K562 (cell line): ENCODE measurements at regions not wholly inside any gene's neighbourhood (a gene's known extent, or its start where the extent isn't known, plus 50 kb on each side); places are given as distances from the start of the nearest gene placed in this dataset.

Source experiments
- ATAC-seq: fragments of 200-7000 bp; cut with Tn5 transposase; 3 replicates; pipeline ENCODE4 v1.9.1; 2020; ENCODE audit warnings: moderate library complexity
- BruUV-seq: library from RNA; stranded (reverse); fragments of 400-500 nt; replicated peaks from 2 replicates; lab custom pipeline; 2021; lab: Mats Ljungman, UMichigan
- CTCF ChIA-PET: fragments of 300-600 bp; formaldehyde crosslinking; extraction: SDS; loops from one replicate; lab custom pipeline; 2021; ENCODE audit warnings: low intra/inter-chr PET ratio; lab: Yijun Ruan, JAX
- POLR2A ChIA-PET: fragments of 300-600, 350-650 bp; sonication (Branson Sonifier 250); formaldehyde crosslinking; extraction: SDS; loops from one replicate; lab custom pipeline; 2021; ENCODE audit warnings: antibody characterized with exemption, inconsistent platforms; lab: Yijun Ruan, JAX
- DNase-seq, 4 experiments: peaks; one replicate each; pipeline versions ENCODE4 v3.0.0 to v3.0.0-alpha.2; 2011 to 2018; ENCODE audit warnings: low spot score in 3 of 4, mixed read lengths in 3 of 4; ENCODE audit errors: extremely low read depth in 1 of 4
- FAIRE-seq: peaks from 2 replicates; lab custom pipeline; 2011; peaks lifted over from hg19 to GRCh38; lab: Jason Lieb, UNC
- H2AFZ ChIP-seq: 2 replicates; pipeline ENCODE4 v1.6.0; 2011; ENCODE audit warnings: low read depth, low read length, control low read depth, inconsistent platforms
- H3K27ac ChIP-seq: fragments of 200-600 bp; 3 replicates; pipeline ENCODE4 v1.8.0; 2011; ENCODE audit warnings: low read depth, mild to moderate bottlenecking, control low read depth, inconsistent platforms, low read length, moderate library complexity, mixed read lengths; ENCODE audit errors: extremely low read depth
- H3K27me3 ChIP-seq, 2 experiments: fragments of 300-600 bp in 1 of 2; 2 replicates in 1 of 2; 3 replicates in 1 of 2; pipeline versions ENCODE4 v1.6.0 to v1.8.0; 2011; ENCODE audit warnings: inconsistent platforms in 2 of 2, low read length in 2 of 2, mild to moderate bottlenecking in 1 of 2, mixed read lengths in 1 of 2, moderate library complexity in 1 of 2; ENCODE audit not compliant: control insufficient read depth in 2 of 2, insufficient read depth in 2 of 2
- H3K36me3 ChIP-seq: fragments of 300-600 bp; 3 replicates; pipeline ENCODE4 v1.8.0; 2011; ENCODE audit warnings: mild to moderate bottlenecking, low read length, inconsistent platforms; ENCODE audit not compliant: control insufficient read depth, insufficient read depth
- H3K4me1 ChIP-seq, 2 experiments: fragments of 200-600 bp in 1 of 2; replicated peaks in 1 of 2; 2 replicates in 1 of 2; 3 replicates in 1 of 2; pipeline versions ENCODE4 v1.5.1 to v1.8.0; 2011; ENCODE audit warnings: inconsistent platforms in 2 of 2, low read length in 2 of 2, mild to moderate bottlenecking in 1 of 2, mixed read lengths in 1 of 2, moderate library complexity in 1 of 2; ENCODE audit not compliant: control insufficient read depth in 2 of 2, insufficient read depth in 2 of 2
- H3K4me2 ChIP-seq: 2 replicates; pipeline ENCODE4 v1.6.1; 2011; ENCODE audit warnings: low read length, control low read depth, inconsistent platforms, mixed read lengths; ENCODE audit not compliant: insufficient read depth
- H3K4me3 ChIP-seq: fragments of 200-600 bp; sonication (generic), shearing (Covaris generic); 2 replicates; pipeline ENCODE4 v1.5.1; 2016; ENCODE audit warnings: control low read depth, inconsistent platforms
- H3K79me2 ChIP-seq: fragments of 200-600 bp; 3 replicates; pipeline ENCODE4 v1.8.0; 2011; ENCODE audit warnings: low read length, inconsistent platforms; ENCODE audit not compliant: control insufficient read depth, insufficient read depth
- H3K9ac ChIP-seq, 2 experiments: 2 replicates each; pipeline versions ENCODE4 v1.6.0 to v1.6.1; 2011; ENCODE audit warnings: low read depth in 2 of 2, low read length in 2 of 2, control low read depth in 1 of 2, inconsistent platforms in 1 of 2, mild to moderate bottlenecking in 1 of 2, mixed read lengths in 1 of 2; ENCODE audit not compliant: insufficient read depth in 1 of 2
- H3K9me1 ChIP-seq: one replicate; pipeline ENCODE4 v1.6.0; 2011; ENCODE audit warnings: inconsistent platforms, mild to moderate bottlenecking, low read length, moderate library complexity; ENCODE audit not compliant: control insufficient read depth, insufficient read depth
- H3K9me3 ChIP-seq: replicated peaks from 2 replicates; pipeline ENCODE4 v1.5.1; 2011; ENCODE audit warnings: low read depth, low read length, inconsistent platforms; ENCODE audit not compliant: control insufficient read depth, insufficient read depth
- H4K20me1 ChIP-seq: replicated peaks from 2 replicates; pipeline ENCODE4 v1.6.1; 2011; ENCODE audit warnings: low read length, inconsistent platforms, mixed read lengths; ENCODE audit not compliant: control insufficient read depth, insufficient read depth
- ID3 ChIP-seq, 2 experiments: fragments of 250-450 bp in 1 of 2; fragments of 450-650 bp in 1 of 2; sonication (Bioruptor Pico) in 1 of 2; IDR thresholded peaks; 2 replicates each; pipeline versions ENCODE4 v1.6.1 to v1.8.0; 2016 to 2021; ENCODE audit warnings: mild to moderate bottlenecking in 2 of 2, moderate library complexity in 2 of 2, missing compliant biosample characterization in 1 of 2, missing genetic modification characterization in 1 of 2
- NFIX ChIP-seq: fragments of 250-450 bp; sonication (Bioruptor Pico); IDR thresholded peaks from 2 replicates; pipeline ENCODE4 v1.4.0; 2020; ENCODE audit warnings: low read depth, mild to moderate bottlenecking, moderate library complexity
- NRF1 ChIP-seq, 2 experiments: fragments of 450-650 bp; IDR thresholded peaks in 1 of 2; conservative IDR thresholded peaks in 1 of 2; 2 replicates each; pipeline ENCODE4 v1.6.1; 2014; ENCODE audit warnings: mild to moderate bottlenecking in 2 of 2
- OTX1 ChIP-seq: fragments of 450-650 bp; formaldehyde crosslinking; IDR thresholded peaks from 2 replicates; pipeline ENCODE4 v1.4.0; 2022; ENCODE audit warnings: mild to moderate bottlenecking
- PKNOX1 ChIP-seq: fragments of 450-650 bp; IDR thresholded peaks from 2 replicates; pipeline ENCODE4 v1.6.1; 2016
- SOX6 ChIP-seq: fragments of 450-650 bp; IDR thresholded peaks from 2 replicates; pipeline ENCODE4 v1.6.1; 2014; ENCODE audit warnings: mild to moderate bottlenecking
- SP1 ChIP-seq: sonication (generic); formaldehyde crosslinking; IDR thresholded peaks from 2 replicates; pipeline ENCODE4 v1.8.1; 2022; ENCODE audit warnings: mild to moderate bottlenecking, missing genetic modification reagents
- XRCC4 ChIP-seq: IDR thresholded peaks from one replicate; pipeline ENCODE4 v1.6.1; 2011; ENCODE audit not compliant: insufficient read depth, insufficient read length; ENCODE audit errors: extremely low read depth
- ZNF282 ChIP-seq: sonication (generic); formaldehyde crosslinking; IDR thresholded peaks from 2 replicates; pipeline ENCODE4 v1.8.1; 2023; ENCODE audit warnings: missing genetic modification reagents
- WGBS: fragments of 100-300 bp; shearing (Covaris generic); methylation state at CpG from one replicate; pipeline ENCODE4 v1.1.6; 2016; ENCODE audit warnings: low coverage, mixed read lengths; ENCODE audit not compliant: insufficient coverage; ENCODE audit errors: missing lambda C conversion rate; 5-methylcytosine and 5-hydroxymethylcytosine counted together
- in situ Hi-C: fragments of 300-500 bp; cut with MboI; formaldehyde crosslinking; loops from 4 replicates; pipeline ENCODE4 v1.15.0; 2018; ENCODE audit warnings: inconsistent platforms, mixed read lengths
- intact Hi-C: fragments of 100-400 bp; cut with micrococcal nuclease; formaldehyde crosslinking; loops from 2 replicates; pipeline ENCODE4 v1.14.2; 2022
- TF ChIP-seq, protein P1 (sequence below): sonication (generic); formaldehyde crosslinking; IDR thresholded peaks from 2 replicates; pipeline ENCODE4 v1.9.0; 2022; ENCODE audit warnings: mild to moderate bottlenecking, missing genetic modification reagents
- TF ChIP-seq, protein P2 (sequence below): fragments of 150-350 bp; conservative IDR thresholded peaks from 2 replicates; pipeline ENCODE4 v1.6.1; 2014; ENCODE audit warnings: low read length
- TF ChIP-seq, protein P3 (sequence below): fragments of 250-450 bp; sonication (Bioruptor Pico); IDR thresholded peaks from 2 replicates; pipeline ENCODE4 v1.9.0; 2021; ENCODE audit warnings: mild to moderate bottlenecking
- TF ChIP-seq, protein P4 (sequence below), 3 experiments: fragments of 200-800 bp in 1 of 3; sonication (Bioruptor generic) in 1 of 3; sonication (generic) in 1 of 3; formaldehyde crosslinking in 1 of 3; IDR thresholded peaks; 2 replicates each; pipeline versions ENCODE4 v1.6.1 to v1.8.0; 2016 to 2022; ENCODE audit warnings: mild to moderate bottlenecking in 2 of 3, missing compliant biosample characterization in 2 of 3, missing genetic modification characterization in 2 of 3, missing genetic modification reagents in 1 of 3

- no peak for TF ChIP-seq SP1 (CRISPR knock-in tag)
Measured at GRCh38 chr1:55750628-55750995, 535.4 kb upstream of the USP24 start (continued).

GRCh38 chr1:55749975-55750627 is 534.9 kb upstream of the USP24 start:
- no peaks in the 10 kb centered on the region for H3K9me1 ChIP-seq
- FAIRE-seq (no peak), DNase-seq (no peak), ATAC-seq (no peak)
- no peak overlapping the region for H2AFZ ChIP-seq
- H3K27ac ChIP-seq = no peak overlapping the region
- H3K9ac ChIP-seq = no peak overlapping the region
- CTCF ChIA-PET = no interaction called here
- no peak overlapping the region for H3K4me3 ChIP-seq
- no peaks in the 10 kb centered on the region for H3K9me3 ChIP-seq
- intact Hi-C loops = no loop called here
- no peaks in the 10 kb centered on the region for H4K20me1 ChIP-seq
- 0% methylated on average over 6 of the region's 6 CpGs for WGBS
- no peaks in the 10 kb centered on the region for H3K79me2 ChIP-seq
- no TSS peak for BruUV-seq
- in situ Hi-C loops = no loop called here
- H3K36me3 ChIP-seq = no peaks in the 10 kb centered on the region
- H3K4me1 ChIP-seq = no peaks in the 10 kb centered on the region
- no peak overlapping the region for H3K4me2 ChIP-seq
- POLR2A ChIA-PET = interaction anchor here (0.6 to 0.7 kb wide), 2 partner anchors 200 to 338 kb away, joined by 3 read pairs; no protein-coding TSS in a partner anchor
- H3K27me3 ChIP-seq = no peaks in the 10 kb centered on the region
- TF ChIP-seq, protein P1, sequence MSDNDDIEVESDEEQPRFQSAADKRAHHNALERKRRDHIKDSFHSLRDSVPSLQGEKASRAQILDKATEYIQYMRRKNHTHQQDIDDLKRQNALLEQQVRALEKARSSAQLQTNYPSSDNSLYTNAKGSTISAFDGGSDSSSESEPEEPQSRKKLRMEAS (CRISPR knock-in tag) = no peak
- no peak for TF ChIP-seq ZNF282 (CRISPR knock-in tag)
- TF ChIP-seq, protein P2, sequence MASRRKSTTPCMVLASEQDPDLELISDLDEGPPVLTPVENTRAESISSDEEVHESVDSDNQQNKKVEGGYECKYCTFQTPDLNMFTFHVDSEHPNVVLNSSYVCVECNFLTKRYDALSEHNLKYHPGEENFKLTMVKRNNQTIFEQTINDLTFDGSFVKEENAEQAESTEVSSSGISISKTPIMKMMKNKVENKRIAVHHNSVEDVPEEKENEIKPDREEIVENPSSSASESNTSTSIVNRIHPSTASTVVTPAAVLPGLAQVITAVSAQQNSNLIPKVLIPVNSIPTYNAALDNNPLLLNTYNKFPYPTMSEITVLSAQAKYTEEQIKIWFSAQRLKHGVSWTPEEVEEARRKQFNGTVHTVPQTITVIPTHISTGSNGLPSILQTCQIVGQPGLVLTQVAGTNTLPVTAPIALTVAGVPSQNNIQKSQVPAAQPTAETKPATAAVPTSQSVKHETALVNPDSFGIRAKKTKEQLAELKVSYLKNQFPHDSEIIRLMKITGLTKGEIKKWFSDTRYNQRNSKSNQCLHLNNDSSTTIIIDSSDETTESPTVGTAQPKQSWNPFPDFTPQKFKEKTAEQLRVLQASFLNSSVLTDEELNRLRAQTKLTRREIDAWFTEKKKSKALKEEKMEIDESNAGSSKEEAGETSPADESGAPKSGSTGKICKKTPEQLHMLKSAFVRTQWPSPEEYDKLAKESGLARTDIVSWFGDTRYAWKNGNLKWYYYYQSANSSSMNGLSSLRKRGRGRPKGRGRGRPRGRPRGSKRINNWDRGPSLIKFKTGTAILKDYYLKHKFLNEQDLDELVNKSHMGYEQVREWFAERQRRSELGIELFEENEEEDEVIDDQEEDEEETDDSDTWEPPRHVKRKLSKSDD = no peak
- TF ChIP-seq, protein P3, sequence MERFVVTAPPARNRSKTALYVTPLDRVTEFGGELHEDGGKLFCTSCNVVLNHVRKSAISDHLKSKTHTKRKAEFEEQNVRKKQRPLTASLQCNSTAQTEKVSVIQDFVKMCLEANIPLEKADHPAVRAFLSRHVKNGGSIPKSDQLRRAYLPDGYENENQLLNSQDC (CRISPR knock-in tag) = no peak
- TF ChIP-seq XRCC4 = no peak
- no peak for TF ChIP-seq OTX1 (CRISPR knock-in tag)
- no peak for TF ChIP-seq ID3 (CRISPR knock-in tag; IDR thresholded peaks at IDR 0.05)
- no peak for TF ChIP-seq ID3 (tag; IDR thresholded peaks at IDR 0.05)
- no peak for TF ChIP-seq PKNOX1
- no peak for TF ChIP-seq NFIX
- TF ChIP-seq, protein P4, sequence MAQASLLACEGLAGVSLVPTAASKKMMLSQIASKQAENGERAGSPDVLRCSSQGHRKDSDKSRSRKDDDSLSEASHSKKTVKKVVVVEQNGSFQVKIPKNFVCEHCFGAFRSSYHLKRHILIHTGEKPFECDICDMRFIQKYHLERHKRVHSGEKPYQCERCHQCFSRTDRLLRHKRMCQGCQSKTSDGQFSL (CRISPR knock-in tag; IDR thresholded peaks at IDR 0.05) = no peak
- TF ChIP-seq, protein P4 (tag; IDR thresholded peaks at IDR 0.05) = no peak
- no peak for TF ChIP-seq NRF1 (conservative IDR thresholded peaks at IDR 0.05 in 1 of 2, IDR thresholded peaks at IDR 0.05 in 1 of 2)
- no peak for TF ChIP-seq SOX6
